ENCODE measurements at regions not wholly inside any gene's neighbourhood (a gene's known extent, or its start where the extent isn't known, plus 50 kb on each side); places are given as distances from the start of the nearest gene placed in this dataset.

- Histone ChIP-seq H3K27ac (no peak overlapping the region), H3K4me3 (ENCODE audit: low read depth, low read length) (no peak overlapping the region), H3K27me3 (replicated peaks) (no peaks in the 10 kb centered on the region), H3K36me3 (replicated peaks) (no peaks in the 10 kb centered on the region)
- DNase-seq, result no peak
- no peak for TF ChIP-seq CTCF (IDR thresholded peaks at IDR 0.05; ENCODE audit: low read depth, low read length, missing control alignments)
- in situ Hi-C loops (cut with HindIII; ENCODE audit: low pct_ligation_motif_present, low sequenced_read_pairs), result no loop called here
These were observed 114.9 kb upstream of the GPR26 start for GRCh38 chr10:123551259-123551658.

GRCh38 chr10:123552760-123553554 lies 113.2 kb upstream of the GPR26 start:
- no peaks in the 10 kb centered on the region for H3K27me3 ChIP-seq (replicated peaks)

GRCh38 chr10:123553810-123554430 lies 112.2 kb upstream of the GPR26 start:
- no peak for DNase-seq
- no peak for TF ChIP-seq CTCF (IDR thresholded peaks at IDR 0.05; ENCODE audit: low read depth, low read length, missing control alignments)
- in situ Hi-C loops (cut with HindIII; ENCODE audit: low pct_ligation_motif_present, low sequenced_read_pairs), result no loop called here

More at GRCh38 chr10:123552760-123553554, 113.2 kb upstream of the GPR26 start:
- no peak for DNase-seq
- in situ Hi-C loops (cut with HindIII; ENCODE audit: low pct_ligation_motif_present, low sequenced_read_pairs), result no loop called here
- Histone ChIP-seq H3K27ac (no peak overlapping the region), H3K4me3 (ENCODE audit: low read depth, low read length) (no peak overlapping the region), H3K36me3 (replicated peaks) (no peaks in the 10 kb centered on the region)
- no peak for TF ChIP-seq CTCF (IDR thresholded peaks at IDR 0.05; ENCODE audit: low read depth, low read length, missing control alignments)

DNA sequence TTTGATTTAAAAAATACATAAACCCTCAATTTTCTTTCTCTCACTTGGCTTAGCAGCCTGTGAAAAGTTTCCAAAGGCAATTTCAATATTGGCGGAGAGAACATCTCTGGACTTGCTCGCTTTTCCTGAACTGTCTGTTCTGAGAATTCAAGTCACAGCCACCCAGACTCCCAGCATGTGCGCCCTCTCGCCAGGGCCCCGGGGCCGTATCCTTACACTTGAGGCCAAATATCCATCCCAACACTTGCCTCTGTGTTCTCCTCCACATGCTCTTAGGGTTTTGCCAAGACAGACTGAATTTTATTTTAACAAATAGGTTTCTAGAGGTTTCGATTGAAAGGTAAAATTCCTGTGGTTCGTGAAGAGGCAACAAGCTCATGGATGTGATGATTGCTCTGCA lies 111.5 kb upstream of the GPR26 start:
- in situ Hi-C loops (cut with HindIII; ENCODE audit: low pct_ligation_motif_present, low sequenced_read_pairs), result no loop called here
- DNase-seq, result no peak
- H3K4me3 ChIP-seq (ENCODE audit: low read depth, low read length), result no peak overlapping the region
- no peak overlapping the region for H3K27ac ChIP-seq
- TF ChIP-seq CTCF (IDR thresholded peaks at IDR 0.05; ENCODE audit: low read depth, low read length, missing control alignments), result no peak
- no peaks in the 10 kb centered on the region for H3K36me3 ChIP-seq (replicated peaks)
- no peaks in the 10 kb centered on the region for H3K27me3 ChIP-seq (replicated peaks)

More at GRCh38 chr10:123553810-123554430, 112.2 kb upstream of the GPR26 start:
- no peaks in the 10 kb centered on the region for H3K27me3 ChIP-seq (replicated peaks)
- H3K36me3 ChIP-seq (replicated peaks), result no peaks in the 10 kb centered on the region
- H3K4me3 ChIP-seq (ENCODE audit: low read depth, low read length), result no peak overlapping the region
- no peak overlapping the region for H3K27ac ChIP-seq

DNA sequence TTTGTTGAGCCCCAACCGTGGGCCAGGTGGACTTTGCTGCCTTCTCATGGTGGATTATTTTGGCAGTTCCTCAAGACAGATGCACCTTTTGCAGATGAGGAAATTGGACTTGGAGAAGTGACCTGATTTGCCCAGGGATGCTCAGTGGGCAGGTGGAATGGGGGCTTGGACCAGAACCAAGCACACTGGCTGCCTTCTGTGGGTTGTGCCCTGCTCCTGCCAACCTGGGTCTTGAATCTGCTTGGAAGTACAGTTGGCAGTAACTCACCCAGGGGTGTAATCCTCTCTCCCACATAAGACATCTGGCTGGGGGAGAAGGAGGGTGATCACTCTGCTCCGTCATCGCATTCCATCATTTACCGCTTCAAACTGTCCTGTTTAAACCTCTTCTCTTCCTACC lies 110.5 kb upstream of the GPR26 start:
- DNase-seq, result no peak
- in situ Hi-C loops (cut with HindIII; ENCODE audit: low pct_ligation_motif_present, low sequenced_read_pairs), result no loop called here
- Histone ChIP-seq H3K27me3 (replicated peaks) (no peaks in the 10 kb centered on the region), H3K4me3 (ENCODE audit: low read depth, low read length) (no peak overlapping the region), H3K27ac (no peak overlapping the region), H3K36me3 (replicated peaks) (no peaks in the 10 kb centered on the region)
- no peak for TF ChIP-seq CTCF (IDR thresholded peaks at IDR 0.05; ENCODE audit: low read depth, low read length, missing control alignments)

All from brain microvascular endothelial cell (primary cell).